Smooth muscle cell (in vitro differentiated cells): ENCODE measurements at regions not wholly inside any gene's neighbourhood (a gene's known extent, or its start where the extent isn't known, plus 50 kb on each side); places are given as distances from the start of the nearest gene placed in this dataset.

Source experiments
- DNase-seq: peaks from one replicate; lab custom pipeline; 2025; ENCODE audit not compliant: unreplicated experiment; lab: John Stamatoyannopoulos, UW
- H2AFZ ChIP-seq: fragments of 200-600 bp; sonication (generic); 2 replicates; pipeline ENCODE4 v1.6.0; 2016; ENCODE audit warnings: antibody characterized with exemption, low read depth, mild to moderate bottlenecking
- H3F3A ChIP-seq: fragments of 200-600 bp; sonication (generic); 2 replicates; pipeline ENCODE4 v1.6.0; 2017; ENCODE audit warnings: antibody characterized with exemption, low read depth
- H3K27ac ChIP-seq: fragments of 200-600 bp; sonication (generic); 2 replicates; pipeline ENCODE4 v1.5.1; 2016; ENCODE audit warnings: low read depth, mild to moderate bottlenecking
- H3K27me3 ChIP-seq: fragments of 200-600 bp; sonication (generic); 2 replicates; pipeline ENCODE4 v1.6.1; 2016; ENCODE audit warnings: low read depth, mild to moderate bottlenecking
- H3K36me3 ChIP-seq: fragments of 200-600 bp; sonication (generic); 2 replicates; pipeline ENCODE4 v1.5.1; 2016; ENCODE audit warnings: low read depth
- H3K4me1 ChIP-seq: fragments of 200-600 bp; sonication (generic); 2 replicates; pipeline ENCODE4 v1.5.1; 2016; ENCODE audit warnings: low read depth
- H3K4me2 ChIP-seq: fragments of 200-600 bp; sonication (generic); 2 replicates; pipeline ENCODE4 v1.6.0; 2016; ENCODE audit warnings: mild to moderate bottlenecking
- H3K4me3 ChIP-seq: fragments of 200-600 bp; sonication (generic); 2 replicates; pipeline ENCODE4 v1.5.1; 2016; ENCODE audit warnings: mild to moderate bottlenecking
- H3K79me2 ChIP-seq: fragments of 200-600 bp; sonication (generic); 2 replicates; pipeline ENCODE4 v1.6.0; 2016; ENCODE audit warnings: low read depth, mild to moderate bottlenecking
- H3K9ac ChIP-seq: fragments of 200-600 bp; sonication (generic); 2 replicates; pipeline ENCODE4 v1.6.0; 2016; ENCODE audit warnings: low read depth
- H3K9me3 ChIP-seq: fragments of 200-600 bp; sonication (generic); replicated peaks from 2 replicates; pipeline ENCODE4 v1.5.1; 2016; ENCODE audit warnings: low read depth
- H4K20me1 ChIP-seq: fragments of 200-600 bp; sonication (generic); 2 replicates; pipeline ENCODE4 v1.6.0; 2016; ENCODE audit warnings: low read depth
- CTCF ChIP-seq: fragments of 200-600 bp; sonication (generic); IDR thresholded peaks from 2 replicates; pipeline ENCODE4 v1.5.1; 2017; ENCODE audit warnings: borderline replicate concordance, mild to moderate bottlenecking, antibody characterized with exemption; ENCODE audit not compliant: insufficient read depth, poor library complexity, severe bottlenecking
- WGBS: methylation state at CpG from one replicate; pipeline ENCODE4 v1.1.7; 2016; ENCODE audit warnings: low lambda C conversion rate; 5-methylcytosine and 5-hydroxymethylcytosine counted together

DNA sequence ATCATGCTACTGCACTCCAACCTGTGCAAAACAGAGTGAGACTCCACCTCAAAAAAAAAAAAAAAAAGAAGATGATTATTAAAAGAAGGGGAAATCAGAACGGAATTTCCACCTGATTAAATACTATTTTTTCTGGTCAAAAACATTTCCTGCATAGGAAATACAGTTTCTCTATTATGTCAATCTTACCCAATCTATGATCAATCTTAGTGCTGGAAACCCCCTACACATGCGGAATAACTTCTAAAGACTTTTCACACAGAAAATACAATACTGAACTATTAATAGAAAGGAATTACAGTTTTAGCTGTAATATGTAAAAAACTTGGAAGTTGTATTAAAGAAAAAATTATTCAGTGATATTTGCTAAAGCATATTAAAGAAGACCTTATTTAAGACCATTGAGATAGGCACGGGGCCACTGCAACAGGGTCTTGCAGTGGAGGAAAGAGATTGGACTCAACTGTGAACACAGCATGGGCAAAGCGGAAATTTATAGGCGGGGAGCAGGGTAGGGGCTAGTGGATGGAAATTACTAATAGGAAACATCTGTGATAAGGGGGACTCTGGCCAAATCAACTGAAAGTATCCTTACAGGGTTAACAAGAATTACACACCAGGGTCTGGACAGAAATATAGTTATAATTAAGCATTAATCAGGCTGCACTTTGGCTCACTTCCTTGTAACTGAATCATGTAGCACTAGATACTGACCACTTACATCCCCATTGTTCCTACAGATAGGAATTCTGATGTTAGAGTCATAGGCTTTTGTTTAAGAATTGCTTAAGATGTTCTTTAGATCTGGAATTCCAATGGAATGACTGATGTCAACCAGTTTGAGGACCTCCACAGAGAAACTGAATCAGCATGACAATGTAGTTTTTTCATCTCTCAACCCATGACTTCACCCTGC lies 411.5 kb upstream of the DDI1 start:
- Histone ChIP-seq H2AFZ (no peak overlapping the region), H3K4me3 (no peak overlapping the region)

GRCh38 chr11:103625624-103625965 lies 410.8 kb upstream of the DDI1 start:
- Histone ChIP-seq H3K4me3 (no peak overlapping the region), H3K36me3 (no peaks in the 10 kb centered on the region), H3K4me2 (no peak overlapping the region), H3K9me3 (no peaks in the 10 kb centered on the region), H3F3A (no peaks in the 10 kb centered on the region), H4K20me1 (no peaks in the 10 kb centered on the region), H3K79me2 (no peaks in the 10 kb centered on the region), H3K27me3 (no peaks in the 10 kb centered on the region), H2AFZ (no peak overlapping the region), H3K4me1 (no peaks in the 10 kb centered on the region), H3K9ac (no peak overlapping the region), H3K27ac (peak overlapping the region; percentile 10)
- DNase-seq: no peak
- no peak for TF ChIP-seq CTCF
- 53% methylated on average over 1 of the region's 1 CpG for WGBS

More for the DNA sequence above, 411.5 kb upstream of the DDI1 start:
- H3K9me3 ChIP-seq: no peaks in the 10 kb centered on the region
- H3K4me1 ChIP-seq: no peaks in the 10 kb centered on the region
- no peak for DNase-seq
- no peak for TF ChIP-seq CTCF
- H3K4me2 ChIP-seq: no peak overlapping the region
- H3F3A ChIP-seq: no peaks in the 10 kb centered on the region
- H3K36me3 ChIP-seq: no peaks in the 10 kb centered on the region
- H3K79me2 ChIP-seq: no peaks in the 10 kb centered on the region
- 90% methylated on average over 5 of the region's 5 CpGs for WGBS
- no peak overlapping the region for H3K9ac ChIP-seq
- no peaks in the 10 kb centered on the region for H4K20me1 ChIP-seq
- H3K27me3 ChIP-seq: no peaks in the 10 kb centered on the region
- peak overlapping the region; percentile 36 for H3K27ac ChIP-seq

DNA sequence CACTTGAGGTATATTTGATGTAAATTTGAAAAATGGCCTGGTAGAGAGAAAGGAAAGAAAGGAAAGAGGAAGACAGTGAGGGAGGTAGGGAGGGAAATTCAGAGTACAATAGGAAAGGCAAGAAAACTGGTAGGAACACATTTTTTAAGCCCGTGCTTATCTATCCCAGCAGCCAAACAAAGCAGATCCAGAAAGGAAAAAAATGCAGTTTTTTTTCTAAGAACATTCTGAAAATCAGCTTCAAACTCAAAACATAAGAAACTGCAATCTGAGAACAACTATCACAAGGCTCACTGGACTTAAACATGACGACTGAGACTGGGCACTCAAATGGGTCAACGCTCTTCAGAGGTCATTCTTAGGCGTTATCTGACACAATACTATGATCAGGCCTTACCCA lies 408.3 kb upstream of the DDI1 start:
- Histone ChIP-seq H3K4me3 (no peak overlapping the region), H4K20me1 (no peaks in the 10 kb centered on the region), H3K27ac (no peak overlapping the region), H3F3A (no peaks in the 10 kb centered on the region), H3K4me1 (no peaks in the 10 kb centered on the region), H3K27me3 (no peaks in the 10 kb centered on the region), H2AFZ (no peak overlapping the region), H3K4me2 (no peak overlapping the region), H3K79me2 (no peaks in the 10 kb centered on the region), H3K9me3 (no peaks in the 10 kb centered on the region), H3K9ac (no peak overlapping the region), H3K36me3 (no peaks in the 10 kb centered on the region)
- no peak for TF ChIP-seq CTCF
- 86% methylated on average over 4 of the region's 4 CpGs for WGBS
- DNase-seq: no peak

GRCh38 chr11:103631841-103632240 lies 404.6 kb upstream of the DDI1 start:
- Histone ChIP-seq H3K27me3 (no peaks in the 10 kb centered on the region), H3K27ac (no peak overlapping the region), H3K79me2 (no peaks in the 10 kb centered on the region), H4K20me1 (no peaks in the 10 kb centered on the region), H3K4me2 (no peak overlapping the region), H3K9me3 (no peaks in the 10 kb centered on the region), H3F3A (no peaks in the 10 kb centered on the region), H3K36me3 (no peaks in the 10 kb centered on the region), H2AFZ (no peak overlapping the region), H3K9ac (no peak overlapping the region), H3K4me3 (no peak overlapping the region), H3K4me1 (no peaks in the 10 kb centered on the region)
- no peak for DNase-seq
- 84% methylated on average over 1 of the region's 1 CpG for WGBS
- no peak for TF ChIP-seq CTCF
